ENCODE measurements at regions not wholly inside any gene's neighbourhood (a gene's known extent, or its start where the extent isn't known, plus 50 kb on each side); places are given as distances from the start of the nearest gene placed in this dataset.
"Not testable (repeated sequence)": the region's sequence is repeated elsewhere in the genome, so short reads cannot be mapped to it uniquely, and the experiment has no call there.

DNA sequence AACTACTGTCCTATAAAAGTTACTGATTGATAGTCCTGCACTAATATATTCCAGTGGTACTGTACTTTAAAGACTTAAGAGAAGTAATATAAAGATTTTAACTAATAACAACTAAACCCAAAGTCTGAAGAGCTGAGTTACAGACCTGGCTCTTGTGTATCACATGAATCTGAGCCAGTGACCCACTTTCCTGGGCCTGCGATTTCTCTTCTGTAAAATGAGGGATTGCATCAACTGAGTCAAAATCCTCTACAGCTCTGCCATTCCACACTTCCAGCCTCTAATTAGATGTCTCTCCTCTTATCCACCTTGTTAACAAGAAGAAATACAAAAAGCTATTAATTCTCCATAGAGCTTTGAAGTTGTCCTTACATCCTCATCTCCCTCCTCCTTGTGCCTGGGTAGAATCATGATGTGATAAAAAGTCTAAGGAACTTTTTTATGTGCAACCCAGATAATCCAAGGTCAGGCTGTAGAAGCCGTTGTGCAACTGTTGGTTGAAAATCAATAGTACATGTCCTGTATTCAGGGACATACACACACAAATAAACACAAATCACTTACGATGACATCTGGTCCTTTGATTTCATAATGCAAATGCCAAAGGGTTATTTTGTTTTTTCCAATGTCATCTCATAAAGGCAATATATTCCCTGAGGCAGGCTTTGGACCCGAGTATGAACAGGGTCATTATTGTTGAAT is 410.3 kb downstream of the KCNA4 start:
- POLR2A ChIA-PET = no interaction called here
- no TSS peak for BruUV-seq (replicated peaks)

DNA sequence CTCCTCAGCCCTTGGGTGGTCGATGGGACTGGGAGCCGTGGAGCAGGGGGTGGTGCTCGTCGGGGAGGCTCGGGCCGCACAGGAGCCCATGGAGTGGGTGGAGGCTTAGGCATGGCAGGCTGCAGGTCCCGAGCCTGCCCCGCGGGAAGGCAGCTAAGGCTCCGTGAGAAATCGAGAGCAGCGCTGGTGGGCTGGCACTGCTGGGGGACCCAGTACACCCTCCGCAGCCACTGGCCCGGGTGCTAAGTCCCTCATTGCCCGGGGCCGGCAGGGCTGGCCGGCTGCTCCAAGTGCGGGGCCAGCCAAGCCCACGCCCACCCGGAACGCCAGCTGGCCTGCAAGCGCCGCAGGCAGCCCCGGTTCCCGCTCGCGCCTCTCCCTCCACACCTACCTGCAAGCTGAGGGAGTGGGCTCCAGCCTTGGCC is 416.7 kb downstream of the KCNA4 start:
- intact Hi-C loops (cut with micrococcal nuclease; ENCODE audit: unreplicated experiment); H3K36me3 ChIP-seq (ENCODE audit: control insufficient read depth, insufficient read depth, low read length); DNase-seq (ENCODE audit: low read depth, low spot score); in situ Hi-C loops (cut with HindIII; ENCODE audit: low pct_unique_long_range_greater_than_20kb, low sequenced_read_pairs); BruUV-seq (replicated peaks); CTCF ChIA-PET; ATAC-seq; H3K27ac ChIP-seq (ENCODE audit: low read length); H3K27me3 ChIP-seq (ENCODE audit: control insufficient read depth, insufficient read depth, low read length); H3K9me3 ChIP-seq (ENCODE audit: control insufficient read depth, insufficient read depth, low read depth, low read length); POLR2A ChIA-PET; H3K4me3 ChIP-seq (ENCODE audit: low read depth in 2 of 2, low read length in 2 of 2); H3K4me1 ChIP-seq (ENCODE audit: control insufficient read depth, insufficient read depth, low read length): not testable (repeated sequence)

More for the DNA sequence above, 410.3 kb downstream of the KCNA4 start:
- H3K9me3 ChIP-seq (ENCODE audit: control insufficient read depth, insufficient read depth, low read depth, low read length) = no peaks in the 10 kb centered on the region
- intact Hi-C loops (cut with micrococcal nuclease; ENCODE audit: unreplicated experiment) (no loop called here), in situ Hi-C loops (cut with HindIII; ENCODE audit: low pct_unique_long_range_greater_than_20kb, low sequenced_read_pairs) (no loop called here)
- CTCF ChIA-PET = no interaction called here
- no peak overlapping the region for H3K27ac ChIP-seq (ENCODE audit: low read length)
- TF ChIP-seq TCF7L2 (IDR thresholded peaks at IDR 0.05; ENCODE audit: low read depth, low read length) = no peak
- TF ChIP-seq, protein P1, sequence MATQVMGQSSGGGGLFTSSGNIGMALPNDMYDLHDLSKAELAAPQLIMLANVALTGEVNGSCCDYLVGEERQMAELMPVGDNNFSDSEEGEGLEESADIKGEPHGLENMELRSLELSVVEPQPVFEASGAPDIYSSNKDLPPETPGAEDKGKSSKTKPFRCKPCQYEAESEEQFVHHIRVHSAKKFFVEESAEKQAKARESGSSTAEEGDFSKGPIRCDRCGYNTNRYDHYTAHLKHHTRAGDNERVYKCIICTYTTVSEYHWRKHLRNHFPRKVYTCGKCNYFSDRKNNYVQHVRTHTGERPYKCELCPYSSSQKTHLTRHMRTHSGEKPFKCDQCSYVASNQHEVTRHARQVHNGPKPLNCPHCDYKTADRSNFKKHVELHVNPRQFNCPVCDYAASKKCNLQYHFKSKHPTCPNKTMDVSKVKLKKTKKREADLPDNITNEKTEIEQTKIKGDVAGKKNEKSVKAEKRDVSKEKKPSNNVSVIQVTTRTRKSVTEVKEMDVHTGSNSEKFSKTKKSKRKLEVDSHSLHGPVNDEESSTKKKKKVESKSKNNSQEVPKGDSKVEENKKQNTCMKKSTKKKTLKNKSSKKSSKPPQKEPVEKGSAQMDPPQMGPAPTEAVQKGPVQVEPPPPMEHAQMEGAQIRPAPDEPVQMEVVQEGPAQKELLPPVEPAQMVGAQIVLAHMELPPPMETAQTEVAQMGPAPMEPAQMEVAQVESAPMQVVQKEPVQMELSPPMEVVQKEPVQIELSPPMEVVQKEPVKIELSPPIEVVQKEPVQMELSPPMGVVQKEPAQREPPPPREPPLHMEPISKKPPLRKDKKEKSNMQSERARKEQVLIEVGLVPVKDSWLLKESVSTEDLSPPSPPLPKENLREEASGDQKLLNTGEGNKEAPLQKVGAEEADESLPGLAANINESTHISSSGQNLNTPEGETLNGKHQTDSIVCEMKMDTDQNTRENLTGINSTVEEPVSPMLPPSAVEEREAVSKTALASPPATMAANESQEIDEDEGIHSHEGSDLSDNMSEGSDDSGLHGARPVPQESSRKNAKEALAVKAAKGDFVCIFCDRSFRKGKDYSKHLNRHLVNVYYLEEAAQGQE (IDR thresholded peaks at IDR 0.05; ENCODE audit: insufficient read depth in 1 of 2, low read depth in 2 of 2, low read length in 1 of 2) = no peak
- TF ChIP-seq SIN3A (IDR thresholded peaks at IDR 0.05; ENCODE audit: borderline replicate concordance, insufficient read depth, low read depth, low read length) = no peak
- TF ChIP-seq POLR2AphosphoS5 (IDR thresholded peaks at IDR 0.05; ENCODE audit: low read depth, low read length) = no peak
- TF ChIP-seq, protein P2, sequence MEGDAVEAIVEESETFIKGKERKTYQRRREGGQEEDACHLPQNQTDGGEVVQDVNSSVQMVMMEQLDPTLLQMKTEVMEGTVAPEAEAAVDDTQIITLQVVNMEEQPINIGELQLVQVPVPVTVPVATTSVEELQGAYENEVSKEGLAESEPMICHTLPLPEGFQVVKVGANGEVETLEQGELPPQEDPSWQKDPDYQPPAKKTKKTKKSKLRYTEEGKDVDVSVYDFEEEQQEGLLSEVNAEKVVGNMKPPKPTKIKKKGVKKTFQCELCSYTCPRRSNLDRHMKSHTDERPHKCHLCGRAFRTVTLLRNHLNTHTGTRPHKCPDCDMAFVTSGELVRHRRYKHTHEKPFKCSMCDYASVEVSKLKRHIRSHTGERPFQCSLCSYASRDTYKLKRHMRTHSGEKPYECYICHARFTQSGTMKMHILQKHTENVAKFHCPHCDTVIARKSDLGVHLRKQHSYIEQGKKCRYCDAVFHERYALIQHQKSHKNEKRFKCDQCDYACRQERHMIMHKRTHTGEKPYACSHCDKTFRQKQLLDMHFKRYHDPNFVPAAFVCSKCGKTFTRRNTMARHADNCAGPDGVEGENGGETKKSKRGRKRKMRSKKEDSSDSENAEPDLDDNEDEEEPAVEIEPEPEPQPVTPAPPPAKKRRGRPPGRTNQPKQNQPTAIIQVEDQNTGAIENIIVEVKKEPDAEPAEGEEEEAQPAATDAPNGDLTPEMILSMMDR (IDR thresholded peaks at IDR 0.05) = no peak
- no peak for DNase-seq (ENCODE audit: low read depth, low spot score)
- H3K36me3 ChIP-seq (ENCODE audit: control insufficient read depth, insufficient read depth, low read length) = no peaks in the 10 kb centered on the region
- no peaks in the 10 kb centered on the region for H3K4me1 ChIP-seq (ENCODE audit: control insufficient read depth, insufficient read depth, low read length)
- no peak for ATAC-seq
- no peaks in the 10 kb centered on the region for H3K27me3 ChIP-seq (ENCODE audit: control insufficient read depth, insufficient read depth, low read length)
- no peak overlapping the region for H3K4me3 ChIP-seq (ENCODE audit: low read depth in 2 of 2, low read length in 2 of 2)

DNA sequence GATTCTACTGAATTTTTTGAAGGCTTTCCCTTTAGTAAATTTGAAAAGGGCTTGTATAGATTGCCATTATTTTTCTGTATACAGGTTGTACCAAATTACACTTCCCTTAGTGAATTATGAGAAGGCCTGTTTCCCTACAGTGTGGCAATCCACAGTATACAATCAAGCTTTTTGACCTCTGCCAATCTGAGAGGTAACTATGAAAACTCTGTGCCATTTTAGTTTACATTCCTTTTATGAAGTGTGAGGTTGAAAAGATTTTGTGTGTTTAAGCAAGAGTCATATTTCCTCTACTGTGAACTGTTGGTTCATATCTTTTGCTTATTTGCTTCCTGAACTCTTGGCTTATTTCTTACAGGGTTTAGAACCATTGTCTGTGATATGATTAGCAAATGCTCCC is 432.5 kb downstream of the KCNA4 start:
- ChIA-PET CTCF (no interaction called here), POLR2A (no interaction called here)
- no peak overlapping the region for H3K27ac ChIP-seq (ENCODE audit: low read length)
- no peak for DNase-seq (ENCODE audit: low read depth, low spot score)
- no peak for TF ChIP-seq SIN3A (IDR thresholded peaks at IDR 0.05; ENCODE audit: borderline replicate concordance, insufficient read depth, low read depth, low read length)
- TF ChIP-seq POLR2AphosphoS5 (IDR thresholded peaks at IDR 0.05; ENCODE audit: low read depth, low read length) = no peak
- TF ChIP-seq, protein P1 (IDR thresholded peaks at IDR 0.05; ENCODE audit: insufficient read depth in 1 of 2, low read depth in 2 of 2, low read length in 1 of 2) = no peak
- TF ChIP-seq, protein P2 (IDR thresholded peaks at IDR 0.05) = no peak
- no peak for TF ChIP-seq TCF7L2 (IDR thresholded peaks at IDR 0.05; ENCODE audit: low read depth, low read length)
- intact Hi-C loops (cut with micrococcal nuclease; ENCODE audit: unreplicated experiment) = no loop called here
- BruUV-seq (replicated peaks) = no TSS peak
- ATAC-seq = no peak
- no peaks in the 10 kb centered on the region for H3K9me3 ChIP-seq (ENCODE audit: control insufficient read depth, insufficient read depth, low read depth, low read length)
- H3K36me3 ChIP-seq (ENCODE audit: control insufficient read depth, insufficient read depth, low read length) = no peaks in the 10 kb centered on the region
- no peaks in the 10 kb centered on the region for H3K4me1 ChIP-seq (ENCODE audit: control insufficient read depth, insufficient read depth, low read length)
- H3K27me3 ChIP-seq (ENCODE audit: control insufficient read depth, insufficient read depth, low read length) = no peaks in the 10 kb centered on the region
- in situ Hi-C loops (cut with HindIII; ENCODE audit: low pct_unique_long_range_greater_than_20kb, low sequenced_read_pairs) = no loop called here
- no peak overlapping the region for H3K4me3 ChIP-seq (ENCODE audit: low read depth in 2 of 2, low read length in 2 of 2)
